T47D (cell line): ENCODE measurements at regions not wholly inside any gene's neighbourhood (a gene's known extent, or its start where the extent isn't known, plus 50 kb on each side); places are given as distances from the start of the nearest gene placed in this dataset.

Source experiments
- DNase-seq, 2 experiments: peaks; one replicate each; pipeline versions ENCODE4 v3.0.0 to v3.0.0-alpha.2; 2011 to 2012; ENCODE audit warnings: low read depth in 1 of 2, low spot score in 1 of 2
- JUND ChIP-seq: IDR thresholded peaks from 2 replicates; pipeline ENCODE4 v1.6.1; 2012; ENCODE audit warnings: low read depth
- in situ Hi-C: cut with HindIII; loops from 2 replicates; pipeline ENCODE4 v1.10.0; 2016; ENCODE audit warnings: low sequenced_read_pairs, low pct_unique_long_range_greater_than_20kb

DNA sequence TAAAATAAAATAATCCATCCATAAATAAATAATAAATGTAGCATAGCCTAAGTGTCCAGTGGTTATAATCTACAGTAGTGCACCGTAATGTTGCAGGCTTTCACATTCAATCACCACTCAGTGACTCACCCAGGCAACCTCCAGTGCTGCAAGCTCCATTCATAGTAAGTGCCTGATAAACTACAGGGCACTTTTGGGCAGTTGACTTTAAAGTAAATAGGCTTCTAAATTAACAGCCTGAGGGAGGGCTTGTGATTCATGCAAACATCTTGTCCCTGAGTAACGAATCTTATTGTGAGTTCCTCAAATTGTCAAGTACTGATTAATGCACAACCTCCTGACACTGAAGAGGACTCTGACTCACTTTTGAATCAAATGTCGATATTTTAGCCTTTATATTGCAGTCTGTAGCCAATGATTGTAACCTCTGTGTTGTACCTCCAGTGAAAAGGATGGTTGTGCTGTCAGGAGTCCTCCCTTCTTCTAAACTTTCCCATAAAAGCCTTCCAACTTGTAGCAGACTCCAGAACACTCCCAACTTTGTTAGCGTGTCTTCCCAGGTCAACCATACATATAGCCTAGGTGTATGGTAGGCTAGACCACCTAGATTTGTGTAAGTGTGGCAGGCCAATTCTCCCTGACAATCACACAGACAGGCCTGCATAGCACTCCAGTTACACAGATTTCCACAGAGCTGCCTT is 55.0 kb upstream of the BICD1 start:
- DNase-seq, result no peak
- in situ Hi-C loops, result no loop called here
- no peak for TF ChIP-seq JUND

DNA sequence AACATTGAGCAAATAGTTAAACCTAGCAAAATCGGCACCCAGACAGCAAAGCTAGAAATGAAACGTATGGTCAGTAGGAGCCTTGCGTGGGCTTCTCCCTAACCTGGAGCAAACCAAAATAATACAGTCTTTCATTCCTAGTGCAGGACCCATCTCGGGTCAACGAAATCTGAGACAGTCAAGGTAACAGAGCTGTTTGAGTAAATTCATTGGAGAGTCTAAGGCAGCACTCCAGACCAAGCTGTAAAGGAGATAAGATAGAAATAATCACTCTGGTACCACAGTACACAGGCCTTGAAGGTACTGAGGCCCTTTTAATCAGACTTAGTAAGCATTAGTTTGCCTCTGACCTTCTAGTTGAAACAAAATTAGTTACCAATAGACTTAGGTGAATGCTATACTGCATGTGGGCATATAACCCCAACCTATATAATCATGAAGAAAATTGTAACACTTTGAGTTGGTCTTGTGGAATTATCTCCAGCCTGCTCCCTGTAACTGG is 54.4 kb upstream of the BICD1 start:
- no peak for DNase-seq
- in situ Hi-C loops, result no loop called here
- TF ChIP-seq JUND, result no peak

DNA sequence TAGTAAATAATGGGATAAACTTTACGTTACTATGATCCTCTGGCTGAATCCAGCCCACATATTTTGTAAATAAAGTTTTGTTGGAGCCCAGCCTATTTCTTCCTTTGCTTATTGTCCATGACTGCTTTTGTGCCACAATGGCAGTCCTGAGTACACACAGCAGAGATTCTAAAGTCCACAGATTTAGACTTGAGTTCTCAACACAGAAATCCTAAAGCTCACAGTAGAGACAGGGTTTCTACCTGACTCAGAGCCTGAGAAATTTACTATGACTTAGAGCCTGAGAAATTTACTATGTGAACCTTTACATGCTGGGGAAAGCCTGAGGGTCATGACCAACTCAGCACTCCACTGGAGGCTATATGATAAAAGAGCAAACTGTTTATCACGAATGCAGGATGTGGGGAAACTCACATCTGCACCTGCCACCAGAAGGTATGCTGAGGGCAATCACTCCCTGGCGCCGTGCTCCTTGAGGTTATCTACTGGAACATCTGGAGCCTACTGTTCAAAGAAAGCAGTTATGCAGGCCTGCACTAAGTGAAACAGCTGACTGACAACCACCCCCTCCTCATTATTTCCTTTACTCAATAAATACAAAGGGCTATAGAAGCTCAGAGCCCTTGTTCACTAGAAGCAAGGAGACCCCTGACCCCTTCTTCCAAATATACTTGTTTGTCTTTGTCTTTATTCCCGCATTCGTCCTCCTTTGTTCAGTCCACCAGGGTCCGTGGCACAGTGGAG is 52.6 kb upstream of the BICD1 start:
- DNase-seq, result no peak
- in situ Hi-C loops, result no loop called here
- no peak for TF ChIP-seq JUND
